Adrenal gland (tissue), 9 donors: ENCODE measurements at regions not wholly inside any gene's neighbourhood (a gene's known extent, or its start where the extent isn't known, plus 50 kb on each side); places are given as distances from the start of the nearest gene placed in this dataset.

ENCODE experiments used
- DNase-seq, 7 donors: peaks; one replicate each; pipeline ENCODE4 v3.0.0-alpha.2; 2019 to 2020
- H3K27ac ChIP-seq, 5 donors: fragments of 200-600 bp; sonication (generic) in 4 of 5; 1 replicate in 3 of 5; 2 replicates in 2 of 5; pipeline versions ENCODE4 v1.5.1 to v1.8.0; 2016 to 2020; ENCODE audit warnings: mild to moderate bottlenecking in 1 of 5
- H3K27me3 ChIP-seq: fragments of 200-600 bp; 2 replicates; pipeline ENCODE4 v1.8.0; 2021
- H3K36me3 ChIP-seq, 2 donors: fragments of 200-600 bp; replicated peaks in 1 of 2; 1 replicate in 1 of 2; 2 replicates in 1 of 2; pipeline versions ENCODE4 v1.5.1 to v1.8.0; 2018 to 2022
- H3K4me1 ChIP-seq, 2 donors: fragments of 200-600 bp; replicated peaks in 1 of 2; 1 replicate in 1 of 2; 2 replicates in 1 of 2; pipeline versions ENCODE4 v1.5.1 to v1.8.0; 2018 to 2021
- H3K4me3 ChIP-seq, 4 donors: fragments of 200-600 bp; sonication (generic) in 3 of 4; one replicate each; pipeline ENCODE4 v1.5.1; 2016 to 2018
- H3K9me3 ChIP-seq, 3 donors: fragments of 200-600 bp; sonication (generic) in 1 of 3; replicated peaks in 1 of 3; 1 replicate in 2 of 3; 2 replicates in 1 of 3; pipeline versions ENCODE4 v1.5.1 to v1.8.0; 2016 to 2021
- CTCF ChIP-seq, 6 experiments: fragments of 450-650 bp in 4 of 6; fragments of 200-600 bp in 2 of 6; sonication (generic) in 1 of 6; IDR thresholded peaks; 1 replicate in 5 of 6; 2 replicates in 1 of 6; pipeline versions ENCODE4 v1.5.1 to v1.8.0; 2016 to 2021; ENCODE audit warnings: antibody characterized with exemption in 6 of 6, mild to moderate bottlenecking in 2 of 6, moderate library complexity in 1 of 6
- POLR2A ChIP-seq, 2 donors: fragments of 450-650 bp; IDR thresholded peaks; one replicate each; pipeline ENCODE4 v1.6.1; 2017; ENCODE audit warnings: antibody characterized with exemption in 2 of 2, mild to moderate bottlenecking in 2 of 2, moderate library complexity in 1 of 2
- WGBS, 4 donors: extraction: QIAGEN DNeasy Blood & Tissue Kit in 2 of 4; methylation state at CpG; one replicate each; pipeline versions ENCODE4 v1.1.5 to v1.1.7; 2013 to 2017; 5-methylcytosine and 5-hydroxymethylcytosine counted together
- intact Hi-C, 2 donors: fragments of 100-400 bp; cut with DNase I; formaldehyde crosslinking; loops; one replicate each; pipeline versions ENCODE4 v1.14.1 to v1.15.0; 2022 to 2023
- donor health status: healthy with polysubstance abuse.
- donor health status: Bipolar disorder and iron deficiency.
- donor health status: DM: yes; HTN: yes; CAD: no.
- donor health status: DM: no; HTN: no; CAD: no.
- donor health status: DM: no; HTN: no; CAD: no.

DNA sequence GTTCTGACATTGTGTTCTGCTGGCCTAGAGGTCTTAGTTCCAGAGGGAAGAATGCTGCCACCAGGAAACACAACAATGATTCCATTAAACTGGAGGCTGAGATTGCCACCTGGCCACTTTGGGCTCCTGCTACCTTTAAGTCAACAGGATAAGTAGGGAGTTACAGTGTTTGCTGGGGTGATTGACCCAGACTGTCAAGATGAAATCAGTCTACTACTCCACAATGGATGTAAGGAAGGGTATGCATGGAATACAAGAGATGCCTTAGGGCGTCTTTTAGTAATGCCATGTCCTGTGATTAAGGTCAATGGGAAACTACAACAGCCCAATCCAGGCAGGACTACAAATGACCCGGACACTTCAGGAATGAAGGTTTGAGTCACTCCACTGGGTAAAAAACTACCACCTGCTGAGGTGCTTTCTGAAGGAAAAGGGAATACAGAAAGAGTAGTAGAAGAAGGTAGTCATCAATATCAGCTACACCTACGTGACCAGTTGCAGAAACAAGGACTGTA lies 852.6 kb downstream of the LRFN5 start:
- Histone ChIP-seq H3K9me3 (no peaks in the 10 kb centered on the region), H3K27me3 (no peaks in the 10 kb centered on the region), H3K4me3 (no peak overlapping the region), H3K27ac (no peak overlapping the region), H3K36me3 (no peaks in the 10 kb centered on the region), H3K4me1 (no peaks in the 10 kb centered on the region)
- TF ChIP-seq CTCF (IDR thresholded peaks at IDR 0.05) (no peak), POLR2A (IDR thresholded peaks at IDR 0.05) (no peak)
- WGBS, 4 donors: 73 to 89% (median 82%) methylated on average over 3 of the region's 3 CpGs
- intact Hi-C loops: no loop called here
- DNase-seq: no peak

- 65 to 79% (median 74%) methylated on average over 2 of the region's 2 CpGs for WGBS, 4 donors
- H3K27me3 ChIP-seq: no peaks in the 10 kb centered on the region
- DNase-seq: no peak
- no peaks in the 10 kb centered on the region for H3K36me3 ChIP-seq
- TF ChIP-seq CTCF (IDR thresholded peaks at IDR 0.05): no peak
- no peak for TF ChIP-seq POLR2A (IDR thresholded peaks at IDR 0.05)
- intact Hi-C loops: no loop called here
- H3K4me3 ChIP-seq: no peak overlapping the region
- H3K4me1 ChIP-seq: no peaks in the 10 kb centered on the region
- H3K27ac ChIP-seq: no peak overlapping the region
- H3K9me3 ChIP-seq: no peaks in the 10 kb centered on the region
Measured at GRCh38 chr14:42441615-42442014, 834.9 kb downstream of the LRFN5 start.

DNA sequence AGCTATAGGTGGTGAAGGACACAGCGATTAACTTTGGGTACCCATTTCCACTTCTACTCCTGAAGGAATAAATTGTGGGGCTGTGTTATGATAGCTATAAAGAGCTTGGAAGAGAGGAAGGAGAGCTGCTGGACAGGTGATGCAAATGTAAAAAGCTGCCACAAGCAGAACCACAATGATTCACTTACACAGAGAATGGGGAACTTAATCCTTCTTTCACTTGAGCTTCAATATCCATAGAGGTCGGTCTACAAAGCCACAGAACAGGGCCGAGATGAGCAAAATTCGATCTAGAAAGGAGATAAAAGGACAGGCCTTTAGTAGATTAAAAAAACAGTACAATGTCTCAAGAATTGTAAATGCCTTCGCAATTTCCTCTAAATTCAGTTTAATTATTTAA lies 831.1 kb downstream of the LRFN5 start:
- Histone ChIP-seq H3K9me3 (no peaks in the 10 kb centered on the region), H3K27ac (no peak overlapping the region), H3K4me3 (no peak overlapping the region), H3K36me3 (no peaks in the 10 kb centered on the region), H3K4me1 (no peaks in the 10 kb centered on the region), H3K27me3 (no peaks in the 10 kb centered on the region)
- DNase-seq: no peak
- 64 to 81% (median 74%) methylated on average over 5 of the region's 5 CpGs for WGBS, 4 donors
- intact Hi-C loops: no loop called here
- TF ChIP-seq CTCF (IDR thresholded peaks at IDR 0.05) (no peak), POLR2A (IDR thresholded peaks at IDR 0.05) (no peak)

- no peak for DNase-seq
- intact Hi-C loops: no loop called here
- Histone ChIP-seq H3K9me3 (no peaks in the 10 kb centered on the region), H3K27me3 (no peaks in the 10 kb centered on the region), H3K36me3 (no peaks in the 10 kb centered on the region), H3K27ac (no peak overlapping the region), H3K4me3 (no peak overlapping the region), H3K4me1 (no peaks in the 10 kb centered on the region)
- TF ChIP-seq CTCF (IDR thresholded peaks at IDR 0.05): no peak
- no peak for TF ChIP-seq POLR2A (IDR thresholded peaks at IDR 0.05)
- WGBS, 4 donors: 35 to 58% (median 49%) methylated on average over 2 of the region's 2 CpGs
Measured at GRCh38 chr14:42429401-42429800, 822.7 kb downstream of the LRFN5 start.
